GM18508 (cell line): ENCODE measurements at regions not wholly inside any gene's neighbourhood (a gene's known extent, or its start where the extent isn't known, plus 50 kb on each side); places are given as distances from the start of the nearest gene placed in this dataset.

Experiments
- ATAC-seq: cut with Tn5 transposase; IDR thresholded peaks from one replicate; pipeline ENCODE4 v1.9.1; 2021; ENCODE audit warnings: moderate number of reproducible peaks; ENCODE audit not compliant: insufficient read depth, unreplicated experiment

DNA sequence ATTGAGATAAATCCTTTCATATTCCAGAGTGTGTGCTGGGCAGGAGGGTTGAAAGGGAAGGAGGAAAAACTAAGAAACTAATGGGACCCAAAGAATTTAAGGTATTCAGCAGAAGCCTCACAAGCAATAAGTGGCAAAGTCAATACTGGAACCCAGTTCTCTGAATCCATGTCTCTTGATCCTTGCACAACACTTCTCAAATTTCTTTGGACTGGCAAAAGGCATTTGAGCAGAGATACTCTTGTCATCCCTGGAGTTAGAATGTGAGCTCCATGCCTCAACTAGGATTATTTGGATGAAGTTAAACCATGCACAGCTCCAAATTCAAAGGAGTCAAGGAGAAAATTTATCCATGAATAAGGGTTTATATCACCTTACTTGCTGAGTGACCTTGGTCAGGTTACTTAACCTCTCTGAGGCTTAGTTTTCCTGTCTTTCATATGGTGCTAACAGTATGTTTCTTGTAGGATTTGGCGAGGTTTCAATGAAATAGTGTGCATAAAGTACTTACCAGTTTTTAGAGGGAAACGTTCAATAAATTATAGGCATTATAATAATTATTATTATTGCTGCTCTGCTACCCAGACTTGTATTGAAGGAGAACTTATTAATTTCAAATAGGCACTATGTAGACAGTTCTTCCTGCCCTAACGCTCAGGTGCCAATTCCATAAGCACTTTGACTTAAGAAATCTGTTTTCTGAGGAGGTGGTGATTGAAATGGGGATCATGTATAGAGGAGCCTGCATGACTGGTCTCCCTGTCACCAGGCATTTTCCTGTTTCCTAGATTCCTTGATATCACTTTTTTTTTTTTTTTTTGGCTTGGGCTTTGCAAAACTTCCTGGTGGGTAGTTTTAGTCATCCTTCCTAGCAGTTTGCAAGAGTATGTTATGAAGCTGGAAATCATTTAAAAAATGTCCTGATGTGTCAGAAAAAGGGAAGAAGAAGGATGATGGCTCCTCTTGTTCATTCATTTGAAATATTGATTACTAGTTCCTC is 125.0 kb upstream of the JUN start:
- no peak for ATAC-seq

- ATAC-seq: no peak
Observed at GRCh38 chr1:58909914-58910681, 126.3 kb upstream of the JUN start.

DNA sequence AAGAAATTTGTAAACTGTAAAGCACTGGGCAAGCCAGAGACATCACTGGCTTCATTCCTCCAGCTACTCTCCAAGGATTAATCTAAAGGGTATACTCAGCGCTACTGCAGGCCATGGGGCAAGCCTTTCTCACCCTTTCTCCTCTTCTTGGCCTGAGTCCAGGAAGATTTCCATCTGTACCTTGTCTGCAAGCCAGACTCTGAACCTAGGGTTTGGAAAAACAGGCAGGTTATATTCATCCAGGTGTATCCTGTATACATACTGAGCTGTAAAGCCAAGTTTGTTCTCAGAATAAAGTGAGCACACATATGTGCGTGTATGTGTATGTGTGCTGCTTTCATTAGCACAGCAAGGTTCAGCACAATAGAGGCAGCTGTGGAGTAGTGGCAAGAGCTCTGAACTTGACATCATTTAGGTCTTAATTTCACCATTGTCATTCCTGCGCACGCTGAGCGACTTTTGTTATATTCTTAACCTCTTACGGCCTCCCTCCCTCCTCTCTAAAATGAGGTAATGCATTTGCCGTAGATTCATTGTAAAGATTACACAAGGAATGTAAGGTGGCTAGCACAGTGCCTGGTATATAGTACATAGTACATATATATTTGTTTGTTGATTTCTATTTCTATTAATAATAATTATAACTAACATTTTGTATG is 128.1 kb upstream of the JUN start:
- no peak for ATAC-seq

GRCh38 chr1:58914925-58915324 is 131.1 kb upstream of the JUN start:
- ATAC-seq: no peak

- ATAC-seq: no peak
Observed at GRCh38 chr1:58917436-58917835, 133.6 kb upstream of the JUN start.

DNA sequence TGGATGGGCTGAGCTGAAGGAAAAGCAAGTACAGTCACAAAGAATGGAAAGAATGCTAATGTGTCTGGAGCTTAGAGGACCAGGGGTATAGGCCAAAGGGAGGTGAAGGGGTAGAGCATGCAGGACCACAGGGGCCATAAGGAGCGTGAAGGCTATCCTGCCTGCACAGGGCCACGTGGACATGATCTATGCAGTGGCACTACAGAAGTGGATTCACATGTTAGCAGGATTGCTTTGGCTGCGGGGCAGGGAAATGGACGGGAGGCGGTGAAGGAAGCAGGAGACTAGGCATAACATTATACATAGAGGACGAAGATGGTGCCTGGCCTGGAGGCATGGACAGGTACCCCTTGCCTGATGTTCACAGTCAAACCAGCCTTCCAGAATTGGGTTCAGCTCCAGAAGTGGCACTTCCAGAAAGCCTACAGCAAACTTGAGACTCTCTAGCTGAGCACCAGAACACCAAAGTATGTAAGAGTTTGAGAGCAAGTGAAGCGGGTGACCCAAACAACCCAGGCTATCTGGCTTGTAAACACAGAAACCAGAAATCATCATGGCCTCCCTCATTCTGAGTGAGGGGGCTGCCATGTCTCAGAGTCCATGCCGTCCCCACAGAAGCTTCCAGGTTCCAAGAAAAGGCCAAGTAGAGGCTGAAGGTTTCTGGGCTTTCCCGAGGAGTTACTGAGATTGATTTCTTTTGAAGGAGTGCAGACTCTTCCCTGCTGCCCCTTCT is 135.5 kb upstream of the JUN start:
- ATAC-seq: no peak

DNA sequence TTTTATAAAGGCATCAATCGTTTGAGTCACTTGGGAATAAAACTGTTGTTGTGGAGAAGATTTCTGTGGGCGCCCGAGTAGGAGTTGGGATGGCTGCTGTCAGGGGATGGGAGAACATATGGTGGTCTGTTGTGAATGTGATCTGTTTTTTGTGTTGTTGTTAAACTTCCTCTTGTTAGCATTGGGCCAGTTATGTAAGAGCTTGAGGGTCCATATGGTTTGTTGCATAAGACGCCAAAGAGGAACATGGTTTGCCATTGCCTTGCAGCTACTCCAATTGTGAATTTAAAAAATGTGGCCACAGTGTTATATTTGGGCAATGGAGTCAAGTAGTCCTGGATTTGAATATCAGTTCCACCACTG is 136.1 kb upstream of the JUN start:
- no peak for ATAC-seq

DNA sequence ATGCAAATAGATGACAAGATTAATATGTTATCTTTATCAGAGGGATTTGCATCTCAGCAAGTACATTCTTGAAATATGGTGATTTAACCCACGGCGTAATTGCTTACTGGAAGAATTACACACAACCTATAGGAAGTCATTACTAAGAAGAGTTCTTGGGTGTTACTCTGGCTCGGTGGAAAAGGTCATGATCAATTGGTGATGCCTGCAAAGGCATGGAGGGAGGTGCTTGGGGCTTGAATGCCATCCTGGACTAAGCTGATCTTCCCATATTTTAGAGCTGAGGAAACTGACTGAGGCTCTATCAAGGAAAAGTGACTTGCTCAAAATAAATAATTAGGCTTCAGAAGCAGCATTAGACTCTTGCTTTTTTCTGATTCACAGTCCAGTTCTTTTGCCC is 137.5 kb upstream of the JUN start:
- no peak for ATAC-seq

DNA sequence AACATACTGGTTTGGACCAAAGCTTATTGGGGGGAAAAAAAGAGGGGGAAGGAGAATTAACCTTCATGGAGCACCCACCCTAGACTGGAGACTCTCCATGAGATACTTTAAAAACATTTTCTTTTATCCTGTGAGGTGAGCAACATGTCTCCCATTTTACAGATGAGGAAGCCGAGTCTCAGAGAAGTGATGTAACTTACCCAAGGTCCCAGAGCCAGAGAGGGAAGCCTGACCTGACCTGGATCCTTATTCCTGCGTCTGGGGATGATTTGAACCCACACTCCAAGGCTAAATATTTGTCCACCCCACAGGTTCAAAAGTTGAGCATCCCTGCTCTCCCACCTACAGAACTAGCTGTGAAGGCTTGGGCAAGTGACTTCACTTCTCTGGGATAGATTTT is 137.9 kb upstream of the JUN start:
- ATAC-seq: no peak

DNA sequence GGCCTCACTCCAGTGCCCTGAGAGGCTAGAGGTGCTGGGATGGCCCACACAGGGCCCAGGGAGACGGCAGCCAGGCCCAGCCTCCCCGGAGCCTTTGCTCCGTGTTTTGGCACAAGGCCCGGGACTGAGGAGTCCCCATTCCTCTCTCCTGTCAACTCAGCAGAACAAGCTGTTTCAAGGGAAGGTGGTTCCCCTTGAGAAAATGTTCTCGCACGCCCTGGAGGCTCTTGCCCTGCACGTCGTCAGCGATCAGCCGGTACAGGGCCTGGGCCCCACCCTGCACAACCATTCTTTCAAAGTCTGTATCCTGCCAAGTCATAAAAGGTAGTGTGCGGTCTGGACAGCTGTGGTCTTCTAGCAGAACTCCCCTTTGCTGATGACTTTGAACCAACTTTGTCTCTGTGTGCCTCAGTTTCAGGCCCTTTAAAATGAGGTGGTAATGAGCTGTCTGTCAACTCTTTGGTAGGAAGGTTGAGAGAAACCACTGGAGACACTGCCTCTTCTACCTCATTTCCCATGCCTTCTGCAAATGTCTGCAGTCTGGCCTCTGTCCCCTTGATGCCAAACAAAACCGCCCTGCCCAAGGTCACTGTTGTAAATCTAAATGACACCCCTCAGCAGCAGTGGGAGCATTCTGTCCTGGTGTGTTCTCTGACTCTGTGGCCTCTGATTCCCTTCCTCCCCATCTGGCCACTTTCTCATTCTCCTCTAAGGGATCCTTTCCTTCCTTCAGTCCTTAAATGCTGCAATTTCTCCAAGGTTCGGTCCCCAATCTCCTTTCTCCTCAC is 138.6 kb upstream of the JUN start:
- ATAC-seq: peak; percentile 75

DNA sequence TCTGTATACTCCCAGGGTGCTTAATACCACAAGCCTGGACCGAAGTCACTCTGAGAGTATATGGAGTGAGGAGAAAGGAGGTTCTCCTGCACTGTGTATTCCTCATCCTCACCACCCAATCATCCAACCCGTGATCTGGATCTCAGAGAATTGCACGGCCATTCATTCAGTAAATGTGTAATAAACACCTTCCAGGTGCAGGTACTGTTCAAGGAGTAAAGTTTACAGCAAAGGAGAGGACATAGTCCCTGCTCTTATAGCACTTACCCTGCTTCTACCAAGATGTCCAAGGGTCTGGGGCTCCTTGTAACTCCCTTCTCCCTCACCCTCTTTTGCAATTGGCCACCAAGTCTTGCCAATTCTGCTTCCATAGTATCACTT is 139.2 kb upstream of the JUN start:
- no peak for ATAC-seq

DNA sequence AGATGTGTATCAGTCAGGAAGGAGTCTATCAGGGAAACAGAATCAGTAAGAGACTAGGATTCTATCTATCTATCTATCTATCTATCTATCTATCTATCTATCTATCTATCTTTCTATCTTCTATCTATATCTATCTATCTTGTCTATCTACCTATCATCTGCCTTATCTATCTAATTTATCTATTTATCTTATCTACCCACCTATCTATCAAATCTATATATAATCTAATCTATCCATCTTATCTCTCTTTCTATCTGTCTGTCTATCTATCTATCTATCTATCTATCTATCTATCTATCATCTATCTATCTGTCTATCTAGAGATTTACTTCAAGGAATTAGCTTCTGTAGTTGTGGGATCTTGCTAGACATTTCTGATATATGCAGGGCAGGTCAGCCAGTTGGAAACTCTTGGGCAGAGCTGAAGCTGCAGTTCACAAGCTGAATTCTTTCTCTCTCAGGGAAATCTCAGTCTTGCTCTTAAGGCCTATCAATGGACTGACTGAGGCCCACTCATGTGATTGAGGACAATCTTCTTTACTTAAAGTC is 140.2 kb upstream of the JUN start:
- no peak for ATAC-seq

- ATAC-seq: no peak
Observed at GRCh38 chr1:58924821-58925220, 141.0 kb upstream of the JUN start.

DNA sequence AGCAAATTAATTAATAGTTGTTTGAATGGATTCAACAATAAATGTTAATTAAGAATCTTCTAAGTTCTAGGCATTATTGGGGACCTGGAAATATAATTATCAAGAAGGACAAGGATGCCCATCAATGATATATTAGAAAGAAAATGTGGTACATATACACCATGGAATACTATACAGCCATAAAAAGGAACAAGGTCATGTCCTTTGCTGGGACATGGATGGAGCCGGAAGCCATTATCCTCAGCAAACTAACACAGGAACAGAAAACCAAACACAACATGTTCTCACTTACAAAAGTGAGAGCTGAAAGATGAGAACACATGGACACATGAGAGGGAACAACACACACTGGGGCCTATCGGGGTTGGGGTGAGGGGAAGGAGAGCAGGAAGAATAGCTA is 141.4 kb upstream of the JUN start:
- ATAC-seq: no peak

DNA sequence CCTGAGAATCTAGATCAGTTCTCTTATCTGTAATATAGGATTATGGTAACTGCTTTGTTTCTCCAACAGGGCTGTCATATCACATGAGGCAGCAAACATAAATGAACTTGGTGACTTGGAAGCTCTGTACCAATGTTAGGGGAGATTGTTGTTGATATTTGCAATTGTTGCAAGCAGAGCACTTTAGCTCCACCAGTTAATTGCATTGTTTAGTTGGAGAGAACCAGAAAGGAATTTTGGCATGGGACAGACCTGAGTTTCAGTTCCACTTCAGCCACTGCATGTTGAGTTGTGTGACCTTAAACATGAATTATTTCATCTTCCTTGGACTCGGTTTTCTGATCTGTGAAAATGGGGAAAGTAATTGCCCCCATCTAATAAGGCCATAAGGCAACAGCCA is 142.3 kb upstream of the JUN start:
- ATAC-seq: no peak

DNA sequence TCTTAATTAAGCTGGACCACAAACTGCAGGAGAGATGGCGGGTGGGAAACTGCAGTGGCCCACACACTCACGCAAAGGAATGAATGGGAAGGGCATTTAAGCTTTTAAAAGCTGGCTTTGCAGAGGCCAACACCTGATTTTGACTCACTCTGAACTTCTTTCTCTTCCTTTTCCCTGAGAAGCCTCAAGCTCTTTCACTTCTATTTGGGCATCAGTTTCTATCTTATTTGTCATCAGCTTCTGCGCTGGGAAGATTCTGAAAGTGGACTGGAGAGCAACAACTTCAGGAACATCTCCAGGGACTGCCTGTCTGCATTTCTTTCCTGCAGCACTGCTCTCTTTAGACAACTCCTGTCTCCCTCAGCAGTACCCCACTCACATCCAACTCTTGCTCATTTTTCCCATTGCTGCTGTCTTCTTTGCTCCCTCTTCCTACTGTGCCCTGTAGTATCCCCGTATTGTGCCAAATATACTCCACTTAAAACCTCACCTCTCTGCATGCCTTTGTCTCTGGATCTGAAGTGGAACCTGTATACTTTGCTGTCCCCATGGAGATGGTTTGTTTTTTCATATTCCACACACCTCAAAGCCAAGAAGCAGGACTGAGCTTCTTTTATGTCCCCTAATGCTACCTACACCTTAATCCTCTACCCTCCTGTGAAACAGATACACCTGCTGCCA is 143.3 kb upstream of the JUN start:
- no peak for ATAC-seq

DNA sequence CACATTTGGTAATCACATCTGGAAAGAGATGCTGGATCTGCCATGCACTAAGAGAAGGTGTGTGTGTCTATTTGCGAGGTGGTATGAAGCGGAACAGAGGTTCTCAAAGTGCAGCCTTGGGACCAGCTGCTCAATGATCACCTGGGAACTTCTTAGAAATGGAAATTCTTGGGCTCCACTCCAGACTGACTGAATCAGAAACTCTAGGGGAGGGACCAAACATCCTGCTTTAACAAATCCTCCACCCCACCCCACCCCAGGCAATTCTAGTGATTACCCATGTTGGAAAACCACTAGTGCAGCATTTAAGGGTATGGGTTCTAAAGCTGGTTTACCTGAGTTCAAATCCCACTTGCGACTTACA is 143.9 kb upstream of the JUN start:
- ATAC-seq: no peak

- ATAC-seq: no peak
Observed at GRCh38 chr1:58928514-58928913, 144.7 kb upstream of the JUN start.
